GM23338 (cell line): ENCODE measurements at regions not wholly inside any gene's neighbourhood (a gene's known extent, or its start where the extent isn't known, plus 50 kb on each side); places are given as distances from the start of the nearest gene placed in this dataset.

Experiments
- CREB1 ChIP-seq: fragments of 250-450 bp; sonication (Bioruptor Pico); IDR thresholded peaks from 2 replicates; pipeline ENCODE4 v1.5.0; 2020; ENCODE audit warnings: low read depth, mild to moderate bottlenecking, moderate library complexity
- EZH2 ChIP-seq: fragments of 200-600 bp; sonication (generic); IDR thresholded peaks from one replicate; pipeline ENCODE4 v1.8.0; 2017; ENCODE audit warnings: antibody characterized with exemption, mild to moderate bottlenecking, low read depth; ENCODE audit not compliant: unreplicated experiment
- EZH2phosphoT487 ChIP-seq: fragments of 200-600 bp; sonication (generic); IDR thresholded peaks from one replicate; pipeline ENCODE4 v1.8.1; 2018; ENCODE audit warnings: antibody characterized with exemption; ENCODE audit not compliant: unreplicated experiment
- NANOG ChIP-seq: IDR thresholded peaks from 2 replicates; pipeline ENCODE4 v1.6.1; 2016; ENCODE audit warnings: antibody characterized with exemption, borderline replicate concordance
- ZNF462 ChIP-seq: fragments of 250-450 bp; sonication (Bioruptor Pico); IDR thresholded peaks from 2 replicates; pipeline ENCODE4 v1.5.0; 2020; ENCODE audit warnings: mild to moderate bottlenecking, moderate library complexity
- TF ChIP-seq, protein P1 (sequence below): IDR thresholded peaks from 2 replicates; pipeline ENCODE4 v1.6.1; 2016; ENCODE audit warnings: antibody characterized with exemption
- TF ChIP-seq, protein P2 (sequence below), 2 experiments: fragments of 200-600 bp in 1 of 2; sonication (generic) in 1 of 2; conservative IDR thresholded peaks; 2 replicates each; pipeline versions ENCODE4 v1.5.1 to v1.6.1; 2016 to 2017; ENCODE audit warnings: antibody characterized with exemption in 2 of 2, low read depth in 2 of 2, mild to moderate bottlenecking in 2 of 2, moderate library complexity in 1 of 2

DNA sequence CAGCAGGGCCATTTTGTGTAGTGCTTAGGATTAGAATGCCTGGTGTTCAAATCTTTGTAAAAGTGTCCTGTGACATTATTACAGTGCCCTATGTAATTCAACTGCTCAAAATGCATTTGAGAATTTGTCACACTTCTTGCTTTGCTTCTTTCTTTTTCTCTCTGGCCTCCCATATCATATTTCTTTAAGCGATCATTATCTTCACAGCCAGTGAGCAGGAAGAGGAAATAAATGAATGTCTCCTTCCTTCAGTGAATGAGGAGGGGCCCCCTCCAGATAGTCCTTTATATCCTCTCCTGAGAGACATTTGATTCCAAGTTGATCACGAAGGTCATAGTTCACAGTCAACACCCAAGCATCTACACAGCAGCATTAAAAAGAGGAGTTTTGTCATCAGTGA lies 425.1 kb upstream of the NPVF start (continued):
- TF ChIP-seq ZNF462 (CRISPR knock-in tag) (no peak), CREB1 (CRISPR knock-in tag) (no peak), NANOG (no peak), EZH2 (no peak), EZH2phosphoT487 (no peak)
- TF ChIP-seq, protein P1, sequence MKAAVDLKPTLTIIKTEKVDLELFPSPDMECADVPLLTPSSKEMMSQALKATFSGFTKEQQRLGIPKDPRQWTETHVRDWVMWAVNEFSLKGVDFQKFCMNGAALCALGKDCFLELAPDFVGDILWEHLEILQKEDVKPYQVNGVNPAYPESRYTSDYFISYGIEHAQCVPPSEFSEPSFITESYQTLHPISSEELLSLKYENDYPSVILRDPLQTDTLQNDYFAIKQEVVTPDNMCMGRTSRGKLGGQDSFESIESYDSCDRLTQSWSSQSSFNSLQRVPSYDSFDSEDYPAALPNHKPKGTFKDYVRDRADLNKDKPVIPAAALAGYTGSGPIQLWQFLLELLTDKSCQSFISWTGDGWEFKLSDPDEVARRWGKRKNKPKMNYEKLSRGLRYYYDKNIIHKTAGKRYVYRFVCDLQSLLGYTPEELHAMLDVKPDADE, result no peak
- TF ChIP-seq, protein P2, sequence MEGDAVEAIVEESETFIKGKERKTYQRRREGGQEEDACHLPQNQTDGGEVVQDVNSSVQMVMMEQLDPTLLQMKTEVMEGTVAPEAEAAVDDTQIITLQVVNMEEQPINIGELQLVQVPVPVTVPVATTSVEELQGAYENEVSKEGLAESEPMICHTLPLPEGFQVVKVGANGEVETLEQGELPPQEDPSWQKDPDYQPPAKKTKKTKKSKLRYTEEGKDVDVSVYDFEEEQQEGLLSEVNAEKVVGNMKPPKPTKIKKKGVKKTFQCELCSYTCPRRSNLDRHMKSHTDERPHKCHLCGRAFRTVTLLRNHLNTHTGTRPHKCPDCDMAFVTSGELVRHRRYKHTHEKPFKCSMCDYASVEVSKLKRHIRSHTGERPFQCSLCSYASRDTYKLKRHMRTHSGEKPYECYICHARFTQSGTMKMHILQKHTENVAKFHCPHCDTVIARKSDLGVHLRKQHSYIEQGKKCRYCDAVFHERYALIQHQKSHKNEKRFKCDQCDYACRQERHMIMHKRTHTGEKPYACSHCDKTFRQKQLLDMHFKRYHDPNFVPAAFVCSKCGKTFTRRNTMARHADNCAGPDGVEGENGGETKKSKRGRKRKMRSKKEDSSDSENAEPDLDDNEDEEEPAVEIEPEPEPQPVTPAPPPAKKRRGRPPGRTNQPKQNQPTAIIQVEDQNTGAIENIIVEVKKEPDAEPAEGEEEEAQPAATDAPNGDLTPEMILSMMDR (conservative IDR thresholded peaks at IDR 0.05; ENCODE audit: low read depth in 2 of 2), result no peak
